ENCODE measurements at regions not wholly inside any gene's neighbourhood (a gene's known extent, or its start where the extent isn't known, plus 50 kb on each side); places are given as distances from the start of the nearest gene placed in this dataset.
"Not testable (repeated sequence)": the region's sequence is repeated elsewhere in the genome, so short reads cannot be mapped to it uniquely, and the experiment has no call there.

GRCh38 chr10:113471241-113471996 is 81.4 kb upstream of the HABP2 start:
- DNase-seq, result no peak

DNA sequence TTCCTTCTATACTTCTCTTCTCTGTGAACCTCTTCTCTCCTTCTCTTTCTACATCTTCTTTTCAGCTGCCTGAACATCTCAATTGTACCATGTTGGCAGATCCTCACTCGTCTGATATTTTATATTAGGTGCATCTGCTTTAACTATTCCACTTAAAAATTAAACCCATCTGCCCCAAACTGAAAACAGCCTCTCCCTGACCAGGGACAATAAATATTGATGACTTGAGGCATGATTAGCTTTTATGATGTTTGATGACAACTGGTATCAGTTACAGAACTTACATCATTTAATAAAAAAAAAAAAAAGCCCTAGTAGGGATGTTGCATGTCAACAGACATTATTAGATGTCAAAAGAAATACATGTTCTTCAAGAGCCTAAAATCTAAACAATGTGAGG is 79.8 kb upstream of the HABP2 start:
- DNase-seq, result no peak

GRCh38 chr10:113473851-113474250 is 79.0 kb upstream of the HABP2 start:
- DNase-seq, result no peak

DNA sequence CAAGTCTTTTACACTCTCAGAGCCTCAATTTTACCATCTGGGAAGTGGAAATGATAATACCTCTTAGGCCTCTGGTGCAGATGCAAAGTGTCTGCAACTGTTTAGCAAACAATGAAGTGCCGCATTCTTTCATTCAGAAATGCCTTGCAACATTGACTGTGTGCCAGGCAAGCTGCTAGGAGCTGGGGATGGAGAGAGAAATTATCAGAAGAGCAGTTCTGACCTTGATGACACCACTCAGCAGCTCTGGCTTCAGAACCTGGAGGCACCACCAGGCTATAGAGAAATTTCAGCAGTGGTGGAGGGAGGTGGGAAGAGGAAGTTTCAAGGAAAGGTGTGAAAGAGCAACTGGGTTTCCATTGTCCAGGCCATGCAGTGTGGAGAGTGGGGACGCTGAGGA is 78.1 kb upstream of the HABP2 start:
- DNase-seq, result no peak

- DNase-seq, result no peak
These were observed 77.5 kb upstream of the HABP2 start for GRCh38 chr10:113475381-113475807.

GRCh38 chr10:113476191-113476590 is 76.7 kb upstream of the HABP2 start:
- no peak for DNase-seq

GRCh38 chr10:113476673-113477072 is 76.2 kb upstream of the HABP2 start:
- no peak for DNase-seq

DNA sequence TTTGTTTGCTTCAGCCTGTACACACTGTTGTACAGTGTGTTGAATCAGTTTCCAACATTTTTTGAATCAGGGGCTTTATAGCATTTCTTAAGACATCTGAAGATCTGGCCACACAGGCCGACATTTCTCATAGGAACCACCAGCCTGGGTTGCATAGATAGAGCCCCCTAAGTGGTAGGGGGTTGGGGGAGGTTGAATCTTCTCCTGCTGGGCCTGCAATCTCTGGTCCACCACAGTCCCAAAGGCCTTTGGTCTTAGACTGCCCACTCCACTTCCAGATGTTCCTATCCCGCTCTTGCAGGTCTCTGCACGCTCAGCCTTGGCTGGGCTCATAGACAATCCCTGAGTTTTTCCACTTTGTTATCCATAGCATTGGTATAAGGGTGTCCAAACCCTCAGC is 75.4 kb upstream of the HABP2 start:
- DNase-seq, result no peak

GRCh38 chr10:113479346-113480080 is 73.3 kb upstream of the HABP2 start:
- no peak for DNase-seq

DNA sequence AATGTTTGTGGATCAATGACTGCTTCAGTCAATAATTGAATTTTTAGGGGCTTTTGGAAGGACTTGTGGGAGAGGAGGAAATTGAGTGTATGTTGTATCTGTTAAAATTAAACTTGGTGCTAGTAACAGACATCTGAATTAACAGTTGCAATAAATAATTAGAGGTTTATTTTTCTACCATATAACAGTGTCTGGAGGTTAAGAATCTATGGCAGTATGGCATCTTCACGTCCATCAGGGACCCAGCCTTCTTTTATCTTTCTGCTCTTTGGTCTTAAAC is 72.8 kb upstream of the HABP2 start:
- no peak for DNase-seq

GRCh38 chr10:113480851-113481502 is 71.9 kb upstream of the HABP2 start:
- DNase-seq, result no peak

DNA sequence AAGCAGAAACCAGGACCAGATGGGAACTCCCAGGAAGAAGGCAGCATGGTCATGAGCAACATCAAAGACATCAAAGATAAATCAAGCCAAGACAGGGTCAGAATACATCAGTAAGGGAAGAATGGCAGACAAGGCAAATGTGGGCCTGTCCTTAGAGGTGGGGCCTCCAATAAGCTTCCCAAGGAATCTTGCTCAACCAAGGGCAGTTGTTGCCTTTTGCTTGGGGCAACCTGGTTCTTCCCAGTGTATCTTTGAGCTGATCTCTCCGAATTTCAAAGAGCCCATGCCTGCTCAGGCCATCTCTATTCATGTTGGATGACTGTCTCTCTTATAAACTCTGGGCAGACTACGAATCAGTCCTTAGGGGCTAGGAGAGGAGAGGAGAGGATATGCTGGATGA is 68.4 kb upstream of the HABP2 start:
- no peak for DNase-seq

DNA sequence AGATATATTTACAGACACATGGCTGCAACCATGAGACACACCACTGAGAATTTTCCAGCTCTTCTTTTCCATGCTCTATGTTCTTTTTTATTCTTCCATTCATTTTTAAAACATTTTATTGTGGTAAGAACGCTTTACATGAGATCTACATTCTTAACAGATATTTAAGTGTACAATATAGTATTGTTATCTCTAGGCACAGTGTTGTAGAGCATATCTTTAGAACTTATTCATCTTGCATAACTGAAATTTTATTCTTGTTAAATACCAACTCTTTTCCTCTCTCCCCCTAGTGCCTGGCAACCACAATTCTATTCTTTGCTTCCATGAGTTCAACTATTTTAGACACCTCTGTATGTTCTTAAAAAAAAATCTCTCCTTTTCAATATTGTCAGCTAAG is 67.1 kb upstream of the HABP2 start:
- no peak for DNase-seq

DNA sequence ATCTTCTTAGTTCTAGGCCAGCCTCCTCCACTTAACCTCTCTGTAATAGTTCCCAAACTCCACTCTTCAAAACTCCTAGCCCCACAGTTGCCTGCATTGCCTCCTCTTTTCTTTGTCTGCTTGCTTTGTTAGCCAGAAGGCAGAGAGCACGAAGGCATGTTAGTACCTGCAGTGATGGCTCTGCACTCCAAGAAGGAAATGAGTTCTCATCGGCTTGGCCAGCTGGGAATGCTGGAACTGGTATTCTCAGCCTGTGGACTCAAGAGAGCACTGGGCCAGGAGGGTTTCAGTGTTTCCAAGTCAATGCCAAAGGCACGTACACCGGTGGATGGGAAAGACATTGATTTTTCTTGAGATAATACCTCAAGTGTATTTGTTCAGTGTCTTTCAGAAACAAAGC is 66.3 kb upstream of the HABP2 start:
- no peak for DNase-seq

- no peak for DNase-seq
These were observed 65.7 kb upstream of the HABP2 start for GRCh38 chr10:113487154-113487553.

DNA sequence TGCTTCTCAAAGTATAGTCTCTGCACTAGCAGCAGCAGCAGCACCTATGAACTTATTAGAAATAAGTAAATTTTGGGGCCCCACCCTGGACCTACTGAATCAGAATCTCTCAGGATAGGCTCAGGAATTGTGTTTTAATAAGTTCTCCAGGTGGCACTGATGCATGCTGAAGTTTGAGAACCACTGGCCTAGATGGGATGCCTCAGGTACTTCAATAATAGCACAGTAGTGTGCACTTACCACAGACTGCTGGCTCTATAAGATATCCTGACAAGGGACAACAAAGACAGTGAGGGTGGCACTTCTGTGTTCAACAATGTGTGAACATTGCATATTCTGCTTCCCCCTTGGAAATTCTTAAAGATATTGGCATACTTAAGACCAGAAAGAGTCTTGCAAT is 64.7 kb upstream of the HABP2 start:
- DNase-seq, result no peak

DNA sequence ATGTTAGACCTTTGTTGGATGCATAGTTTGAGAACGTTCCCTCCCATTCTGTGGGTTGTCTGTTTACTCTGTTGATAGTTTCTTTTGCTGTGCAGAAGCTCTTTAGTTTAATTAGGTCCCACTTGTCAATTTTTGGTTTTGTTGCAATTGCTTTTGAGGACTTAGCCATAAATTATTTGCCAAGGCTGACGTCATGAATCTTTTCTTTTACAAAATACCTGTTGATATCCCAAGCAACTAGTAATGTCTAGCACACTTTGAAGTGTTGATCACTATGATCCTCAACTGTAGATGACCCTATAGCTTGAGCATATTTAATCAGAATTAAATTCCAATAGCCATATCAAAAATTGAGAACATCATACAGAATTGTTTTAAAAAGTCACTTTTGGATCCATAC is 63.3 kb upstream of the HABP2 start:
- not testable (repeated sequence) for DNase-seq

DNA sequence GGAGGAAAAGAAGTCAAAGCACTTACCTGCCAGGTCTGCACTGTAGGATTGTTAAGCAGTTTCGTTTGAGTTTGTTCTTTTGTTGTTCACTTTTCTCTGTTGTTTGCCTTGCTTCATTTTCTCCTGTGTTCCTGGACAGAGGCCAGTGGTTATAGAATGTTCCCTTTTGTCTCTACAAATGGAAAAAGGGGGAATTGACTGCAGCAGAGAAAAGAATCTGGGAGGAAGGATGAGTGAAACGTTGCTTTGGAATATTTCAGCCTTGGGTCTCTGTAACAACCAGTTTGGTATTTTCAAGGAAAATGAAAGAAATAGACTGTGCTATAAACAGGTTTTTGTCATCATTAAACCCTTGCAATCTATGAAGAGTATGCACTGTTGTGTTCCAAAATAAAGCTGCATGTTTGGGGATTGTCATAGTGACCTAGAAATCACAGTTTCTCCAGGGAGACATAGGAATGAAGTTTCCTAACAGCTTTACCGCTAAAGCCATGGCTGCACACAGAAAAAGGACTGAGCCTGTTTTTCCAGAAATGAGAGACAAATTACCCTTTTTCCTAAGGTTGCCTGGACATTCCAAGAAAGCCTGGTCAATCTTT is 60.8 kb upstream of the HABP2 start:
- no peak for DNase-seq

GRCh38 chr10:113493195-113493594 is 59.7 kb upstream of the HABP2 start:
- DNase-seq, result no peak

DNA sequence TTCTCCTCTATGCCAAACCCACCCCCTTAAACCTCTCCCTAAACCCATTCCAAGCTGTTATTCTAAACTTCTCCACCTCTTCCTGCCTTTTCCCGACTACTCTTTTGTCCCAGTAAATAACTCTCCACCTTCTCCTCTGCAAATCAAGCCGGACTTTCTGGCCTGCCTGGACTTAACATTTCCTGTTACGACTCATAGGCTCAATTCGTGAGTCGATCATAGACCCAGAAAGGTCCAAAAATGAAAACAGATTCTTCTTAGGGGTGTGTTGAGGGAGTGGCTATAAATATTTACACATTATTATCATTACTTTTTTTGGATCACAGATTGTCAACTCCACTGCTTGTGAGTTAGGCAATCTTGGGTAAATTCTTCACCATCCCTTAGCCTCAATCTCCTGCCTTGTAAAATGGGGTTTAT is 59.0 kb upstream of the HABP2 start:
- no peak for DNase-seq

GRCh38 chr10:113494761-113495160 is 58.1 kb upstream of the HABP2 start:
- DNase-seq, result peak; percentile 27

GRCh38 chr10:113495553-113495952 is 57.3 kb upstream of the HABP2 start:
- no peak for DNase-seq
